Fibroblast of lung (primary cell): ENCODE measurements at regions not wholly inside any gene's neighbourhood (a gene's known extent, or its start where the extent isn't known, plus 50 kb on each side); places are given as distances from the start of the nearest gene placed in this dataset.

ENCODE experiments used
- CTCF ChIP-seq, 2 donors: IDR thresholded peaks in 1 of 2; conservative IDR thresholded peaks in 1 of 2; 1 replicate in 1 of 2; 2 replicates in 1 of 2; pipeline ENCODE4 v1.5.1; 2011 to 2012; ENCODE audit warnings: low read length in 2 of 2, control low read depth in 1 of 2, inconsistent platforms in 1 of 2, low read depth in 1 of 2, mild to moderate bottlenecking in 1 of 2
- EZH2 ChIP-seq: IDR thresholded peaks from 2 replicates; pipeline ENCODE4 v1.5.1; 2012; ENCODE audit warnings: low read length, control low read depth, mild to moderate bottlenecking; ENCODE audit errors: missing control alignments

- TF ChIP-seq CTCF (conservative IDR thresholded peaks at IDR 0.05 in 1 of 2, IDR thresholded peaks at IDR 0.05 in 1 of 2; ENCODE audit: low read depth in 1 of 2, low read length in 2 of 2) = no peak
- no peak for TF ChIP-seq EZH2
These were observed 226.9 kb upstream of the NXPH2 start for GRCh38 chr2:139007130-139007529.
